B cell (primary cell): ENCODE measurements at regions not wholly inside any gene's neighbourhood (a gene's known extent, or its start where the extent isn't known, plus 50 kb on each side); places are given as distances from the start of the nearest gene placed in this dataset.
A peak's percentile ranks its signal among the peaks of the same experiment; 100 is the strongest.

Source experiments
- ATAC-seq: fragments of 200-7000 bp; cut with Tn5 transposase; one replicate; pipeline ENCODE4 v1.10.0; 2021; ENCODE audit warnings: low read depth, mild to moderate bottlenecking, moderate number of reproducible peaks, moderate library complexity
- CTCF ChIA-PET: fragments of 350-600 bp; sonication (Branson Sonifier 250); formaldehyde crosslinking; loops from one replicate; lab custom pipeline; 2021; ENCODE audit warnings: antibody characterized with exemption, inconsistent platforms; lab: Charles Lee
- POLR2A ChIA-PET: fragments of 350-600 bp; sonication (Branson Sonifier 250); formaldehyde crosslinking; loops from one replicate; lab custom pipeline; 2021; ENCODE audit warnings: antibody characterized with exemption; lab: Charles Lee
- DNase-seq: peaks from one replicate; pipeline ENCODE4 v3.0.0; 2013
- H2AFZ ChIP-seq: 2 replicates; pipeline ENCODE4 v1.6.1; 2012; ENCODE audit warnings: mild to moderate bottlenecking, low read depth, low read length; ENCODE audit not compliant: insufficient read depth, poor library complexity, severe bottlenecking
- H3K27ac ChIP-seq, 2 donors: 1 replicate in 1 of 2; 2 replicates in 1 of 2; pipeline ENCODE4 v1.5.1; 2012 to 2013; ENCODE audit warnings: low read length in 2 of 2, mild to moderate bottlenecking in 2 of 2, moderate library complexity in 1 of 2
- H3K27me3 ChIP-seq, 4 experiments: fragments of 200-600 bp in 1 of 4; sonication (generic) in 1 of 4; replicated peaks in 1 of 4; 1 replicate in 2 of 4; 2 replicates in 2 of 4; pipeline versions ENCODE4 v1.6.1 to v1.7.0; 2013 to 2016; ENCODE audit warnings: low read length in 3 of 4, mild to moderate bottlenecking in 2 of 4, mixed read lengths in 1 of 4, moderate library complexity in 1 of 4; ENCODE audit not compliant: insufficient read depth in 4 of 4, control insufficient read depth in 3 of 4; ENCODE audit errors: control extremely low read depth in 1 of 4
- H3K36me3 ChIP-seq, 2 experiments: replicated peaks in 1 of 2; 1 replicate in 1 of 2; 2 replicates in 1 of 2; pipeline versions ENCODE4 v1.6.1 to v1.7.1; 2013; ENCODE audit warnings: low read length in 1 of 2; ENCODE audit not compliant: insufficient read depth in 2 of 2, control insufficient read depth in 1 of 2; ENCODE audit errors: control extremely low read depth in 1 of 2, extremely low read depth in 1 of 2
- H3K4me1 ChIP-seq, 2 donors: fragments of 200-600 bp in 1 of 2; sonication (generic) in 1 of 2; 1 replicate in 1 of 2; 2 replicates in 1 of 2; pipeline versions ENCODE4 v1.5.1 to v1.6.1; 2013 to 2017; ENCODE audit warnings: low read length in 2 of 2; ENCODE audit not compliant: control insufficient read depth in 2 of 2, insufficient read depth in 2 of 2
- H3K4me2 ChIP-seq: replicated peaks from 2 replicates; pipeline ENCODE3; 2012; ENCODE audit warnings: mild to moderate bottlenecking, low read depth, low read length; ENCODE audit not compliant: poor library complexity, severe bottlenecking
- H3K4me3 ChIP-seq, 5 experiments: fragments of 200-600 bp in 1 of 5; sonication (generic) in 1 of 5; 1 replicate in 3 of 5; 2 replicates in 2 of 5; pipeline versions ENCODE4 v1.5.1 to v1.7.0; 2011 to 2016; ENCODE audit warnings: low read length in 4 of 5, mild to moderate bottlenecking in 4 of 5, low read depth in 2 of 5, control low read depth in 1 of 5, moderate library complexity in 1 of 5; ENCODE audit not compliant: insufficient read depth in 1 of 5; ENCODE audit errors: control extremely low read depth in 1 of 5, extremely low read depth in 1 of 5
- H3K79me2 ChIP-seq: fragments of 200-600 bp; sonication (generic); one replicate; pipeline ENCODE4 v1.6.0; 2016; ENCODE audit warnings: low read length; ENCODE audit not compliant: control insufficient read depth, insufficient read depth
- H3K9ac ChIP-seq: fragments of 200-600 bp; sonication (generic); 2 replicates; pipeline ENCODE4 v1.6.1; 2017; ENCODE audit warnings: mild to moderate bottlenecking, low read length, moderate library complexity
- H3K9me3 ChIP-seq, 3 donors: one replicate each; pipeline versions ENCODE4 v1.6.1 to v1.7.1; 2013; ENCODE audit warnings: low read length in 2 of 3; ENCODE audit not compliant: control insufficient read depth in 2 of 3, insufficient read depth in 1 of 3; ENCODE audit errors: control extremely low read depth in 1 of 3
- H4K20me1 ChIP-seq: 2 replicates; pipeline ENCODE4 v1.6.0; 2012; ENCODE audit warnings: mild to moderate bottlenecking, low read length; ENCODE audit not compliant: insufficient read depth, control insufficient read depth, poor library complexity, severe bottlenecking
- H3K27ac Mint-ChIP-seq: one replicate; pipeline ENCODE4 v1.8.0; 2021; ENCODE audit warnings: mixed read lengths
- H3K27me3 Mint-ChIP-seq: one replicate; pipeline ENCODE4 v1.8.0; 2021; ENCODE audit warnings: mixed read lengths
- H3K4me1 Mint-ChIP-seq: one replicate; pipeline ENCODE4 v1.8.0; 2021; ENCODE audit warnings: mixed read lengths
- H3K4me3 Mint-ChIP-seq: one replicate; pipeline ENCODE4 v1.8.0; 2021; ENCODE audit warnings: mixed read lengths
- H3K9me3 Mint-ChIP-seq: one replicate; pipeline ENCODE4 v1.8.0; 2022; ENCODE audit warnings: mixed read lengths; ENCODE audit not compliant: insufficient read depth
- CTCF ChIP-seq: fragments of 200-600 bp; IDR thresholded peaks from one replicate; pipeline ENCODE4 v1.8.0; 2022; ENCODE audit warnings: antibody characterized with exemption, mild to moderate bottlenecking
- EZH2 ChIP-seq: IDR thresholded peaks from 2 replicates; pipeline ENCODE4 v1.6.1; 2012; ENCODE audit warnings: borderline replicate concordance, low read depth, mild to moderate bottlenecking, moderate library complexity, low read length; ENCODE audit not compliant: insufficient read depth, poor library complexity, severe bottlenecking
- WGBS: methylation state at CpG from one replicate; pipeline ENCODE4 v1.1.5; 2013; ENCODE audit warnings: missing lambda C conversion rate; ENCODE audit not compliant: insufficient coverage; 5-methylcytosine and 5-hydroxymethylcytosine counted together
- intact Hi-C: fragments of 100-400 bp; cut with micrococcal nuclease; formaldehyde crosslinking; loops from one replicate; pipeline ENCODE4 v1.10.0; 2022

- DNase-seq = no peak
- H3K4me1 ChIP-seq = peaks cover 0 to 8% of the 10 kb centered on the region in 2 donors
- no peaks in the 10 kb centered on the region for H3K27me3 ChIP-seq
- Mint-ChIP-seq H3K9me3 (no peaks in the 10 kb centered on the region), H3K4me3 (no peak overlapping the region), H3K27me3 (no peaks in the 10 kb centered on the region), H3K27ac (no peak overlapping the region), H3K4me1 (peaks cover 12% of the 10 kb centered on the region)
- 81% methylated on average over 3 of the region's 3 CpGs for WGBS
- H3K4me2 ChIP-seq = no peak overlapping the region
- no peak overlapping the region for H3K9ac ChIP-seq
- H3K36me3 ChIP-seq = no peaks in the 10 kb centered on the region
- intact Hi-C loops = no loop called here
- no peak overlapping the region for H3K4me3 ChIP-seq
- peaks cover 0 to 8% (median 0%) of the 10 kb centered on the region in 3 donors for H3K9me3 ChIP-seq
- H3K79me2 ChIP-seq = no peaks in the 10 kb centered on the region
- CTCF ChIA-PET = no interaction called here
- no peak for ATAC-seq
- POLR2A ChIA-PET = no interaction called here
- H4K20me1 ChIP-seq = no peaks in the 10 kb centered on the region
- no peak for TF ChIP-seq CTCF
- TF ChIP-seq EZH2 = no peak
- no peak overlapping the region for H3K27ac ChIP-seq
- H2AFZ ChIP-seq = no peak overlapping the region
Observed at GRCh38 chr3:135781026-135781815, 184.3 kb upstream of the PPP2R3A start.

GRCh38 chr3:135784557-135784956 is 181.0 kb upstream of the PPP2R3A start:
- H3K27me3 Mint-ChIP-seq = no peaks in the 10 kb centered on the region
- peak; percentile 45 for ATAC-seq
- DNase-seq = peak; percentile 47
- no peak overlapping the region for H3K4me3 Mint-ChIP-seq
- Histone ChIP-seq H3K9ac (no peak overlapping the region), H3K27me3 (no peaks in the 10 kb centered on the region), H3K79me2 (no peaks in the 10 kb centered on the region), H3K4me3 (no peak overlapping the region), H3K27ac (no peak overlapping the region), H3K36me3 (no peaks in the 10 kb centered on the region), H3K4me1 (peaks cover 0 to 8% of the 10 kb centered on the region in 2 donors), H2AFZ (no peak overlapping the region), H4K20me1 (no peaks in the 10 kb centered on the region), H3K4me2 (no peak overlapping the region), H3K9me3 (peaks cover 0 to 13% (median 0%) of the 10 kb centered on the region in 3 donors)
- CTCF ChIA-PET = no interaction called here
- POLR2A ChIA-PET = no interaction called here
- whole genome bisulfite sequencing = 25% methylated on average over 1 of the region's 1 CpG
- H3K4me1 Mint-ChIP-seq = peaks cover 12% of the 10 kb centered on the region
- H3K27ac Mint-ChIP-seq = no peak overlapping the region
- intact Hi-C loops = no loop called here
- no peaks in the 10 kb centered on the region for H3K9me3 Mint-ChIP-seq
- TF ChIP-seq CTCF (no peak), EZH2 (no peak)
